SK-N-DZ (cell line): ENCODE measurements at regions not wholly inside any gene's neighbourhood (a gene's known extent, or its start where the extent isn't known, plus 50 kb on each side); places are given as distances from the start of the nearest gene placed in this dataset.

Experiments used
- DNase-seq: peaks from one replicate; pipeline ENCODE4 v3.0.0-alpha.2; 2015; ENCODE audit warnings: low spot score

DNA sequence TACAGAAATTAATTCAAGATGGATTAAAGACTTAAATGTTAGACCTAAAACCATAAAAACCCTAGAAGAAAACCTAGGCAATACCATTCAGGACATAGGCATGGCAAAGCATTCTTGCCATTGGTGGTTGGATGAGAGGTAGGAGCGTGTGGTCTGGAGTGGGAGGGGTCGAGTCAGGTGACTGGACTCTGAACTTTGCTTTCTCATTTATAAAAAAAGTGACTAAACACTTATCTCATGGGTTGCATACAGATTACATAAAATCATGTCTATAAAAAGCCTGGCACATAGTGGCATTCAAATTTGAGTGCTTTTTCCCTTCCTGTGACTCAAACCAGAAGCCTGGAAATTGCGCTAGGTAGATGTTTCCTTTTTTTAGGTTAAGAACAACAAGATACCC, 159.7 kb upstream of the SHISA6 start:
- DNase-seq, result no peak

GRCh38 chr17:11077673-11078072, 163.3 kb upstream of the SHISA6 start:
- no peak for DNase-seq

DNA sequence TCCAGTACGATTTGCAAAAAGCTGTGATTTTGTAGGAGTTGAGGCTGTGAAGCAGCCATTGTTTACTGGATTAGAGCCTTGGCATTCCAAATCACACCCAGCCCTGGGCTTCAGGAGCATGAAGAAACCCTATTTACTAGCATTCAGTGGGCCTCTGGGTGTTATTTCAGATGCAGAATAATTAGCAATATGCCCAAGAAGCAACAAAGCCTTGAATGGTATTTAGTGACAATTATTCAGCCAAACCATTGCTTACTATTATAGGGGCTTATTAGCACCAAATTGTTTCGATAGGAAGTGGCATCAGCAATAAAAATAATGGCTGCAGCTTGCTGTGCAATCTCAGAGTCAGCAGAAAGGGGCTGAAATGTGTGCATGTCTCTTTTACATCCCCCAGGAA, 166.6 kb upstream of the SHISA6 start:
- no peak for DNase-seq

GRCh38 chr17:11056926-11057325, 184.1 kb upstream of the SHISA6 start:
- DNase-seq, result no peak

- DNase-seq, result no peak
These were observed 187.2 kb upstream of the SHISA6 start for GRCh38 chr17:11053846-11054245.

- DNase-seq, result no peak
These were observed 191.5 kb upstream of the SHISA6 start for GRCh38 chr17:11049539-11049938.

GRCh38 chr17:11047228-11047627, 193.8 kb upstream of the SHISA6 start:
- DNase-seq, result no peak

GRCh38 chr17:11039342-11039741, 201.5 kb upstream of the PIRT start:
- no peak for DNase-seq

DNA sequence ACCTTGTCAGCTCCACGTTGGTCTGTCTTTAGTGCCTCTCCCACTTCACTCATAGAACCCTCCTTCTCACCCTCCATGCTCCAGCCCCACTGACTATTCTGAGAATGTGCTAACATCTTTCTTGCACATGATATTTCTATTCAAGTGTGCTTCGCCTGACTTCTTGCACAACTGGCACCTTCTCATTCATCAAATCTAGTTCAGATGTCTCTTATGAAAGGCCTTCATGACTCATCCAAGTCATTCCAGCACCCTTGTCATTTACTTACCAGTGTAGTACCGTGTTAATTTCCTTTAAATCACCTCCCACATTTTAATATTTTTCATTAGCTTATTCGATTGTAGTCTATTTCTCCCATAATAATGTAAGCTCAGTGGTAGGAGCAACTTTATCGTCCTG, 197.8 kb upstream of the PIRT start:
- DNase-seq, result no peak

DNA sequence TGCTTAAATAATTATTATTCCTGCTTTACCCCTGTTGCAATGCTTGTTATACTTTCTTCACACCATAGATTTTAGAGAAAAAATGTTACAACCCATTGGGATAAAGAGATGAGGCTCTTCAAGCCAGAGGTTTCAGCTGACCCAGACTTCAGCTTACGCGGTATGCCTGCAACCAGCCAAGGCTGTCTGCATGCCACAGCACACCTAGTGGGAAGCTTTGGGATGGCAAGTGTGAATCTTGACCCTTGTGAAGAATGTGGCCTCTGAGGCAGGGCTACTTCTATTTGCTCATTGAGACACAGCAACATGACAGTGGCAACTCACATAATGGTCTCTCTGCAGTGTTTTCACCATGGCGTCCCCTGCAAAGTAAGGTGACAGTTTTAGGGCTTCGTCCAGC, 193.9 kb upstream of the PIRT start:
- no peak for DNase-seq

DNA sequence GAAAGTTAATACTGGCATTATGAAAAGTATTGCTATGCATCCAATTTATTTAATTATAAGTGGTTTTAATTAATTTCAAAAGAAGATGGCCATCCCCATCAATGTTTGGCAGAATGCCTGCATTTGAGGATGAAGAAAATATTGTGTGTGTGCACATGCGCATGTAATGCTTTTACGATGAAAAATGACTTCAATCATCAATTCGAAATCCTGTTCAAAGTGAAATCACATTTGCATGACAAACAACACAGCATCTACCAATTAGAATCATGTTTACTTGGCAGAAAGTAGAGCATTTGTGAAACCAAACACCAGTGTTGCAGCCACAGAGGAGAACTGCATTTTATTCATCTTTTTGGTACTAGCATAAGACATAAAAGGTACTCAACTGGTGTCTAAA, 191.9 kb upstream of the PIRT start:
- no peak for DNase-seq

DNA sequence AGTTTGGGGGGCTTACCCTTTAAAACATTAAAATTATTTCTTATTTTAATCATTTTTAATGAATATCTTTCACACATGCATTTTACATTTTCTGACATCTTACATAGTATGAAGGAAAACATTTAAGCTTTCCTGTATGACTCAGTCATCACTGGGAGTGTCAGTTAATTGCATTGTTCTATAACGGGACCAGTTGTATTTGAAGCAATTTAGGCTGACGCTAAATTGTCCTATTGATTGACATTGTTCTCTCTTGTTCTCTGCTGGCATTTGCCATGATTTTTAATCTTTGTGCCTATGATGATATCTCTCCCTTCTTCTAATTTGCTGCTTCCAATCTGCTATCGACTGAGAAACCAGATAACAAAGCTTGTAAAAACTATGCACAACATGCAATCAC, 190.5 kb upstream of the PIRT start:
- DNase-seq, result no peak

- no peak for DNase-seq
These were observed 189.0 kb upstream of the PIRT start for GRCh38 chr17:11026903-11027302.

DNA sequence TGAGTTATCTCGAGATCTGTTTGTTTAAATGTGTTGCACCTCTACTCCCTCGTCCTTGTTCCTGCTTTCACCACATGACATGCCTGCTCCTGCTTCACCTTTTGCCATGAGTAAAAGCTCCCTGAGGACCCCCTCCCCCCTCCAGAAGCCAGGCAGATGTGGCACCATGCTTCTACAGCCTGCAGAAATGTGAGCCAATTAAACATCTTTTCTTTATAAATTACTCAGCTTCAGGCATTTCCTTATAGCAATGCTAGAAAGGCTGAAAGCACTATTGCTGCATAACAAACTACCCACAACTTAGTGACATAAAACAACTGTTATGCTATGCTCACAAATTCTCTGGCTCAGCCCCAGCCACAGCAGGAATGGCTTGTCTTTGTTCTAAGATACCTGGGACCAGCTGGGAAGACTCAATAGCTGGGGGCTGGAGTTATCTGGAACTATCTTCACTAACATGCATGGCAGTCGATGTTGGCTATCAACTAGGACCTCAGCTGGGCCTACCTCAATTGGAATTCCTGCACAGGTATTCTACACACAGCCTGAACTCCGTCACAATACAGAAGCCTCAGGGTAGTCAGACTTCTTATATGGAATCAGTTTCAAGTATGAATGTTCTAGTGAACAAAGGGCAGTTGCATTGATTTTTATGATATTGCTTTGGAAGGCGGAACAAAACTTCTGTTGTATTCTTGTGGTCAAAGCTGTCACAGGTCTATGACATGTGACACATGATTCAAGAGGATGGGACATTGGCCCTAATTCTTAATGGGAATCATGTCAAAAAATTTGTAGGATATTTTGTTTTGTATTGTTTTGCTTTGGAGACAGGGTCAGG, 186.0 kb upstream of the PIRT start:
- no peak for DNase-seq

DNA sequence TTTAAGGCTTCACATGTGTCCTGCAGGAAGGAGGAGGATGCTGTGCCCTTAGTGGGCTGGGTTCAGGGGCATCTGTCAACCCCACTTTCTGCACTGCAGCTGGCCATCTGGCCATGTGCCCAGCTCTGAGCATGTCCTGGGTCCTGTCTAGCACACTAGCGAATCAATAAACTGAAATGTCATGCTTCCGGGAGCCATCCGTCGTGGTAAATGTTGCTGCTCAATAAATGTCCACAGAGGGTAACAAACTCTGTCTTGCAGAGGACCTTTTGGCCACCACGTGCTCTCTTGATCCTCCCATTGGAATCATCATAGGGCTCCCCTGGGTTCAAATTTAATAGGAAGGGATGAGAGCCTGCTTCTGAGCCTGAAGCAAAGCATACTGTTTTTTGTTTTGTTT, 168.6 kb upstream of the PIRT start:
- DNase-seq, result no peak

DNA sequence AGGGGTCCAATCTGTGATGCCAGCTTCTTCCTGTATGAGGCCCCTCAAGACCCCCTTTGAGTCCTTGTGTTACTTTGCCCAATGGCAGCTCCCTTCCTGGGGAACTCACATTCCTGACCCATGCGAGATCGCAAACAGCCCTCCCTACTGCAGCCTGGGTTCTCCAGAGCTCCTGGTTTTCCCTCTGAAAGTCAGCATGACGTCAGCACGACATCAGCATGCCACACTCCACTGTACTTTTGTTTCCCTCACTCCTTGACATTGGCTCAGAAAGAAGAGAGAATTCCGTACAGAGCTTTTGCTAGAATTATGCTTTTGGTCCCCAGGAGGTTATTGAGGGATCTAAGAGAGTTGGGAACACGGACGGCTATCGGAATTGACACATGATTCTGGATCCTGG, 168.1 kb upstream of the PIRT start:
- DNase-seq, result no peak

DNA sequence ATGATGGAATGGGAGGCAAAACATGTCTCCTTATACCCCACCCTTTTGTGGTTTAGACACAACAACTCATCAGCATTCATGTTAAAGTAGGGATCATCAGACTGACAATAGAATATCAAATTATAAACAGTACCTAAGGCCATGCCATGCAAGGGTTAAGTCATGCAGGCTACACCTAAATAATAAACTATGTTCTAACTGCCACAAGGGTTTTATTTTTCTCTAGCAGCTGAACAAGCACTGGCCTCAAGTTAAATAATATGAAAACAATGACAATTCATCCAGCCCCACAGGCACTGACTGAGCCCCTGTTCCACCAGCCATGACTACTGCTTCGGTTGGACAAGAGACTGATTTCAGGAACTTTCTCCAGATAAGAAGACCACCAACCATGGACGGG, 164.5 kb upstream of the PIRT start:
- DNase-seq, result no peak

- DNase-seq, result no peak
These were observed 163.8 kb upstream of the PIRT start for GRCh38 chr17:11001651-11002050.

DNA sequence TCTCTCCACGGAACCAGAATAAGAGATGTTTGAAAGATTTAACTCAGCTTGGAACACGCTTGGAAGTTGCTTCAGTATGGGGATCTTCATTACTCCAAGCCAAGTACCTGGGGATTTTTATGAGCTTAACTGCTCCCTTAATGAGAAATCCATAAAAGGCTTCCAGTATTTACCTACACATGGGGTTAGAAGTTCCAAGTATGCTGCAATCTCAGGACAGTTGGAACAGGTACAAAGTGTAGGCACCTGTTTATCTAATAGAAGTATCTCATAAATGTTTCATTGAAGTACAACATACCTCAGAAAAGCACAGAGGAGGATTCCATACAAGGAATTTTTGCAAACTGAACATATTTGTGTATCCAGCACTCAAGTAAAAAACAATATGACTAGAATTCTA, 161.6 kb upstream of the PIRT start:
- no peak for DNase-seq

GRCh38 chr17:10993126-10993525, 155.2 kb upstream of the PIRT start:
- no peak for DNase-seq

DNA sequence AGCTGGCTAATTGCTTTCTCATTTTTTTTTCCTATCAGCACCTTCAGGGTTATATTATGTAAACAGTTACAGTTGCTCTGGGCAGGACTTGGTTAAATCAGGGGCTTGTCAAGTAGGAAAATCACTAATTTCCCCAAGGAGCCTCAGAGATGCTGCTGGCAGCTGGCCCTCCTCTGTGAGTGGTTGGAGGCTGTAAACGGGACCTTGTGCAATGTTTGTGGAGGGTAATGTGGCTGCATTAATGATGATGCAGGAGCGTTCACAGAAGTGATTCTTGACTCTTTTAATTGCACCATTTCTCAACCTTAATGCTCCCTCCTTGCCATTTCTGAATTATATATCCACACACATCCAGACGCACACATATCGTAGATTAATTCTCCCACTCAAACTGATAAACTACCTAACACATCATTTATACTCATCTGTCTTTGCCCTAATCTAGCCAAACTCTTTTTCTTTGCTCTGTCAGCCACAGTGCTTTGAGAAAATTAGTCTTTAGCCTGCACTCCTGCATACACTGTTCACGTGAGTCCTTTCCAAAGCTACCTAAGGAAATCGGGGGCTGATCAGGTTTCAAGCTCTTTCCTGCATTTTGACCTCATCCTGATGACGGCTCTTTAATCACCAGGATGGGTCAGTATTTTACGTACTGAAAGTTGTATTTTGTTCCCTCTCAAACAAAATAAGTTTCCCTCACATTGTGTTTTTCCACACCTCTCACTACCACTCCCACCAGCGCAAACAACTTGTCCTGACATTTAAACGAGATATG, 154.4 kb upstream of the PIRT start:
- no peak for DNase-seq

DNA sequence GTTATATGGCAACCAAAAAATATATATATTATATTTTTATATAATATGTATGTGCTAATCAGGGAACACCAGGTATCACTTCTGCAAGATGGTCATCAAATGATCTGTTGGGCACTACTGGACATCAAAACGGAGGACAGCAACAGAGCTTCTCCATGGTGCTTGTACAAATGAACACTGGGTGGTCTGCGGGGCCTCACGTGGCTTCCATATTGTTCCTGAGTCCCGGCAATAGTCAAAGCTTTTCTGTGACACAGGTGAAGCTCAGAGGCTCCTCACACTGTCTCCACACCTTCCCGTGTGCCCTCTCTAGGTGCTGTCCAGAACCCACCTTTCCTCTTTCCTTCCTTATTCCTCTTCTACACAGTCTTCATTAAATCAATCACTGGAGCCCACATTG, 149.9 kb upstream of the PIRT start:
- DNase-seq, result no peak

DNA sequence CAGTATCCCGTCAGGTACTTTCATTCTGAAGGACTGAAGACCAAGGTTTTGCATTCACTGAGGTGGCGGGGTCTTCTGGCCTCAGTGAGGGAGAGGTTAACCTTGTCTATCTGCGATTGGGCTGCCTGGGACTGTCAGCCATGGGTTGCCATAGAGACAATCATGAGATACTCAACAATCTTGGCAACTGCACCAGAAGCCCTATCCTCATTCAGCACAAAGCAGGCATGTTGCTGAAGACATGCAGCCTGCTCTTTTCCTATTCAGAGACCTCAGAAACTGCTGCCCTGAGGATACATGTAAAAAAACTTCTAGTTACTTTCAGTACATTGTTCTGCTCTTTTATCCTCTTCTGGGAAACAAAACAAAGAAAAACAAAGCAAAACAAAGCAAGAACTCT, 146.3 kb upstream of the PIRT start:
- no peak for DNase-seq
